GM19023 (cell line): ENCODE measurements at regions not wholly inside any gene's neighbourhood (a gene's known extent, or its start where the extent isn't known, plus 50 kb on each side); places are given as distances from the start of the nearest gene placed in this dataset.
"Not testable (repeated sequence)": the region's sequence is repeated elsewhere in the genome, so short reads cannot be mapped to it uniquely, and the experiment has no call there.

Source experiments
- ATAC-seq: cut with Tn5 transposase; IDR thresholded peaks from one replicate; pipeline ENCODE4 v1.9.1; 2021; ENCODE audit warnings: mild to moderate bottlenecking, moderate library complexity; ENCODE audit not compliant: unreplicated experiment

GRCh38 chr18:78810706-78811105 is 168.9 kb upstream of the SALL3 start:
- ATAC-seq = no peak

GRCh38 chr18:78812067-78812466 is 167.6 kb upstream of the SALL3 start:
- ATAC-seq = no peak

- no peak for ATAC-seq
Measured at GRCh38 chr18:78813156-78813555, 166.5 kb upstream of the SALL3 start.

GRCh38 chr18:78813936-78814710 is 165.5 kb upstream of the SALL3 start:
- no peak for ATAC-seq

- ATAC-seq = no peak
Measured at GRCh38 chr18:78814766-78815165, 164.9 kb upstream of the SALL3 start.

- no peak for ATAC-seq
Measured at GRCh38 chr18:78816114-78816513, 163.5 kb upstream of the SALL3 start.

- ATAC-seq = no peak
Measured at GRCh38 chr18:78816916-78817315, 162.7 kb upstream of the SALL3 start.

- no peak for ATAC-seq
Measured at GRCh38 chr18:78818495-78818894, 161.1 kb upstream of the SALL3 start.

GRCh38 chr18:78818961-78819360 is 160.7 kb upstream of the SALL3 start:
- ATAC-seq = no peak

GRCh38 chr18:78820161-78820834 is 159.3 kb upstream of the SALL3 start:
- no peak for ATAC-seq

GRCh38 chr18:78821396-78821795 is 158.2 kb upstream of the SALL3 start:
- no peak for ATAC-seq

- no peak for ATAC-seq
Measured at GRCh38 chr18:78822171-78822948, 157.3 kb upstream of the SALL3 start.

- no peak for ATAC-seq
Measured at GRCh38 chr18:78822949-78823285, 156.7 kb upstream of the SALL3 start.

- ATAC-seq = no peak
Measured at GRCh38 chr18:78825168-78825567, 154.4 kb upstream of the SALL3 start.

GRCh38 chr18:78826631-78827030 is 153.0 kb upstream of the SALL3 start:
- no peak for ATAC-seq

- ATAC-seq = no peak
Measured at GRCh38 chr18:78827141-78827540, 152.5 kb upstream of the SALL3 start.

- no peak for ATAC-seq
Measured at GRCh38 chr18:78828131-78828530, 151.5 kb upstream of the SALL3 start.

GRCh38 chr18:78829026-78829425 is 150.6 kb upstream of the SALL3 start:
- ATAC-seq = not testable (repeated sequence)

GRCh38 chr18:78830161-78830560 is 149.5 kb upstream of the SALL3 start:
- ATAC-seq = no peak

- no peak for ATAC-seq
Measured at GRCh38 chr18:78830826-78831225, 148.8 kb upstream of the SALL3 start.

- no peak for ATAC-seq
Measured at GRCh38 chr18:78831603-78832002, 148.0 kb upstream of the SALL3 start.

GRCh38 chr18:78833833-78834232 is 145.8 kb upstream of the SALL3 start:
- no peak for ATAC-seq
